ENCODE measurements at regions not wholly inside any gene's neighbourhood (a gene's known extent, or its start where the extent isn't known, plus 50 kb on each side); places are given as distances from the start of the nearest gene placed in this dataset.

DNA sequence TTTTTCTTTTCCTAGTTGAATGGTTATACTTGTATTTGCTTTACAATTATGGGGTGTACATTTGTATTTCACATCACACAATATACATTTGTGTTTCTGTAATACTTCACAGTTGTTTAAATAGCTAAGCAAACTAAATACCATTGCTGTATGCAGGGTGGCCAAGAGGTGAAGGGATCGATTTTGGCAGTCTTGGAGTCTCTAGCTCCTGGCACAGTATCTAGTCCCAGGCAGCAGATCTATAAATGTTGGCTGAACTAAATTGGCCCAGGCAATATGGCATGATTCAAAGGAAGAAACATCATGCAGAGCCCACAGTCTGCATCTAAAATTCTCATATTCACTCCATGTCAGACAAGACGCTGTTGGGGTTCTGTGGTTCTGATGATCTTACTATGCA lies 110.1 kb upstream of the GPBP1 start:
- TF ChIP-seq CEBPB (IDR thresholded peaks at IDR 0.05): no peak
- TF ChIP-seq RFX5 (IDR thresholded peaks at IDR 0.05): no peak
- TF ChIP-seq, protein P1, sequence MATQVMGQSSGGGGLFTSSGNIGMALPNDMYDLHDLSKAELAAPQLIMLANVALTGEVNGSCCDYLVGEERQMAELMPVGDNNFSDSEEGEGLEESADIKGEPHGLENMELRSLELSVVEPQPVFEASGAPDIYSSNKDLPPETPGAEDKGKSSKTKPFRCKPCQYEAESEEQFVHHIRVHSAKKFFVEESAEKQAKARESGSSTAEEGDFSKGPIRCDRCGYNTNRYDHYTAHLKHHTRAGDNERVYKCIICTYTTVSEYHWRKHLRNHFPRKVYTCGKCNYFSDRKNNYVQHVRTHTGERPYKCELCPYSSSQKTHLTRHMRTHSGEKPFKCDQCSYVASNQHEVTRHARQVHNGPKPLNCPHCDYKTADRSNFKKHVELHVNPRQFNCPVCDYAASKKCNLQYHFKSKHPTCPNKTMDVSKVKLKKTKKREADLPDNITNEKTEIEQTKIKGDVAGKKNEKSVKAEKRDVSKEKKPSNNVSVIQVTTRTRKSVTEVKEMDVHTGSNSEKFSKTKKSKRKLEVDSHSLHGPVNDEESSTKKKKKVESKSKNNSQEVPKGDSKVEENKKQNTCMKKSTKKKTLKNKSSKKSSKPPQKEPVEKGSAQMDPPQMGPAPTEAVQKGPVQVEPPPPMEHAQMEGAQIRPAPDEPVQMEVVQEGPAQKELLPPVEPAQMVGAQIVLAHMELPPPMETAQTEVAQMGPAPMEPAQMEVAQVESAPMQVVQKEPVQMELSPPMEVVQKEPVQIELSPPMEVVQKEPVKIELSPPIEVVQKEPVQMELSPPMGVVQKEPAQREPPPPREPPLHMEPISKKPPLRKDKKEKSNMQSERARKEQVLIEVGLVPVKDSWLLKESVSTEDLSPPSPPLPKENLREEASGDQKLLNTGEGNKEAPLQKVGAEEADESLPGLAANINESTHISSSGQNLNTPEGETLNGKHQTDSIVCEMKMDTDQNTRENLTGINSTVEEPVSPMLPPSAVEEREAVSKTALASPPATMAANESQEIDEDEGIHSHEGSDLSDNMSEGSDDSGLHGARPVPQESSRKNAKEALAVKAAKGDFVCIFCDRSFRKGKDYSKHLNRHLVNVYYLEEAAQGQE (IDR thresholded peaks at IDR 0.05): no peak
- no peak for TF ChIP-seq PHF8 (IDR thresholded peaks at IDR 0.05; ENCODE audit: borderline replicate concordance, low read depth)
- no peak for TF ChIP-seq KDM5A (IDR thresholded peaks at IDR 0.05)
- TF ChIP-seq, protein P2, sequence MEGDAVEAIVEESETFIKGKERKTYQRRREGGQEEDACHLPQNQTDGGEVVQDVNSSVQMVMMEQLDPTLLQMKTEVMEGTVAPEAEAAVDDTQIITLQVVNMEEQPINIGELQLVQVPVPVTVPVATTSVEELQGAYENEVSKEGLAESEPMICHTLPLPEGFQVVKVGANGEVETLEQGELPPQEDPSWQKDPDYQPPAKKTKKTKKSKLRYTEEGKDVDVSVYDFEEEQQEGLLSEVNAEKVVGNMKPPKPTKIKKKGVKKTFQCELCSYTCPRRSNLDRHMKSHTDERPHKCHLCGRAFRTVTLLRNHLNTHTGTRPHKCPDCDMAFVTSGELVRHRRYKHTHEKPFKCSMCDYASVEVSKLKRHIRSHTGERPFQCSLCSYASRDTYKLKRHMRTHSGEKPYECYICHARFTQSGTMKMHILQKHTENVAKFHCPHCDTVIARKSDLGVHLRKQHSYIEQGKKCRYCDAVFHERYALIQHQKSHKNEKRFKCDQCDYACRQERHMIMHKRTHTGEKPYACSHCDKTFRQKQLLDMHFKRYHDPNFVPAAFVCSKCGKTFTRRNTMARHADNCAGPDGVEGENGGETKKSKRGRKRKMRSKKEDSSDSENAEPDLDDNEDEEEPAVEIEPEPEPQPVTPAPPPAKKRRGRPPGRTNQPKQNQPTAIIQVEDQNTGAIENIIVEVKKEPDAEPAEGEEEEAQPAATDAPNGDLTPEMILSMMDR (IDR thresholded peaks at IDR 0.05): no peak
- TF ChIP-seq MYC (IDR thresholded peaks at IDR 0.05; ENCODE audit: borderline replicate concordance, low read length): no peak
- TF ChIP-seq POLR2A (IDR thresholded peaks at IDR 0.05; ENCODE audit: low read length): no peak
- no peak for TF ChIP-seq CHD2 (IDR thresholded peaks at IDR 0.05; ENCODE audit: low read length, partially characterized antibody)

Measured in A549 (cell line).